HL-60/S4 treated with phorbol 12-myristate 13-acetate at 8.2 ng/mL for 4 days and 3 days (cell line): ENCODE measurements at regions not wholly inside any gene's neighbourhood (a gene's known extent, or its start where the extent isn't known, plus 50 kb on each side); places are given as distances from the start of the nearest gene placed in this dataset.

Source experiments
- in situ Hi-C: fragments of 300-500 bp; cut with MboI; formaldehyde crosslinking; loops from 2 replicates; pipeline ENCODE4 v1.15.0; 2022; ENCODE audit warnings: low sequenced_read_pairs

- in situ Hi-C loops: no loop called here
Observed at GRCh38 chr1:222301652-222302051, 246.3 kb downstream of the HHIPL2 start.

- in situ Hi-C loops: no loop called here
Observed at GRCh38 chr1:222299524-222299923, 248.4 kb downstream of the HHIPL2 start.

GRCh38 chr1:222290866-222291265, 257.0 kb downstream of the HHIPL2 start:
- in situ Hi-C loops: no loop called here

- in situ Hi-C loops: no loop called here
Observed at GRCh38 chr1:222288053-222288452, 259.9 kb downstream of the HHIPL2 start.

GRCh38 chr1:222286011-222286410, 261.9 kb downstream of the HHIPL2 start:
- in situ Hi-C loops: no loop called here

GRCh38 chr1:222285526-222285925, 262.4 kb downstream of the HHIPL2 start:
- in situ Hi-C loops: no loop called here

- in situ Hi-C loops: no loop called here
Observed at GRCh38 chr1:222284466-222284865, 263.4 kb downstream of the HHIPL2 start.

- in situ Hi-C loops: no loop called here
Observed at GRCh38 chr1:222283147-222283768, 264.6 kb downstream of the HHIPL2 start.

GRCh38 chr1:222279591-222279990, 268.3 kb downstream of the HHIPL2 start:
- in situ Hi-C loops: no loop called here

GRCh38 chr1:222278501-222278900, 269.4 kb downstream of the HHIPL2 start:
- in situ Hi-C loops: no loop called here

- in situ Hi-C loops: no loop called here
Observed at GRCh38 chr1:222275729-222276465, 272.0 kb downstream of the HHIPL2 start.

GRCh38 chr1:222275001-222275728, 272.7 kb downstream of the HHIPL2 start:
- in situ Hi-C loops: no loop called here

GRCh38 chr1:222266223-222267196, 281.4 kb downstream of the HHIPL2 start:
- in situ Hi-C loops: no loop called here

- in situ Hi-C loops: no loop called here
Observed at GRCh38 chr1:222263791-222264190, 284.1 kb downstream of the HHIPL2 start.

- in situ Hi-C loops: no loop called here
Observed at GRCh38 chr1:222257027-222257426, 290.9 kb downstream of the HHIPL2 start.

- in situ Hi-C loops: no loop called here
Observed at GRCh38 chr1:222256058-222256457, 291.8 kb downstream of the HHIPL2 start.

GRCh38 chr1:222252788-222253187, 295.1 kb downstream of the HHIPL2 start:
- in situ Hi-C loops: no loop called here

GRCh38 chr1:222251847-222252246, 296.1 kb downstream of the HHIPL2 start:
- in situ Hi-C loops: no loop called here

- in situ Hi-C loops: no loop called here
Observed at GRCh38 chr1:222250376-222250775, 297.5 kb downstream of the HHIPL2 start.

GRCh38 chr1:222247811-222248310, 300.0 kb downstream of the HHIPL2 start:
- in situ Hi-C loops: no loop called here

GRCh38 chr1:222247081-222247480, 300.8 kb downstream of the HHIPL2 start:
- in situ Hi-C loops: no loop called here
